GM23338 (cell line): ENCODE measurements at regions not wholly inside any gene's neighbourhood (a gene's known extent, or its start where the extent isn't known, plus 50 kb on each side); places are given as distances from the start of the nearest gene placed in this dataset.

ENCODE experiments used
- ATAC-seq: fragments of 200-7000 bp; cut with Tn5 transposase; 3 replicates; pipeline ENCODE4 v1.9.1; 2020
- DNase-seq: peaks from one replicate; pipeline ENCODE4 v3.0.0-alpha.2; 2015; ENCODE audit warnings: low spot score
- H2AFZ ChIP-seq: fragments of 200-600 bp; sonication (generic); 2 replicates; pipeline ENCODE4 v1.8.0; 2016; ENCODE audit warnings: antibody characterized with exemption, mild to moderate bottlenecking, moderate library complexity
- H3F3A ChIP-seq: fragments of 200-600 bp; sonication (generic); replicated peaks from 2 replicates; pipeline ENCODE4 v1.8.0; 2017; ENCODE audit warnings: antibody characterized with exemption, mixed run types, low read depth
- H3K27ac ChIP-seq: fragments of 200-600 bp; sonication (generic); 2 replicates; pipeline ENCODE4 v1.6.1; 2016; ENCODE audit warnings: low read depth
- H3K27me3 ChIP-seq: fragments of 200-600 bp; sonication (generic); 2 replicates; pipeline ENCODE4 v1.8.0; 2016; ENCODE audit warnings: mild to moderate bottlenecking, mixed run types, moderate library complexity; ENCODE audit not compliant: insufficient read depth
- H3K36me3 ChIP-seq: fragments of 200-600 bp; sonication (generic); 2 replicates; pipeline ENCODE4 v1.8.0; 2016; ENCODE audit warnings: mild to moderate bottlenecking; ENCODE audit not compliant: insufficient read depth
- H3K4me1 ChIP-seq: fragments of 200-600 bp; sonication (generic); 2 replicates; pipeline ENCODE4 v1.8.0; 2016; ENCODE audit warnings: mild to moderate bottlenecking, moderate library complexity; ENCODE audit not compliant: insufficient read depth
- H3K4me2 ChIP-seq: fragments of 200-600 bp; sonication (generic); 2 replicates; pipeline ENCODE4 v1.7.1; 2017; ENCODE audit warnings: mixed run types
- H3K4me3 ChIP-seq: fragments of 200-600 bp; sonication (generic); 2 replicates; pipeline ENCODE4 v1.6.1; 2016; ENCODE audit warnings: mixed run types
- H3K79me2 ChIP-seq: fragments of 200-600 bp; sonication (generic); replicated peaks from 2 replicates; pipeline ENCODE4 v1.8.0; 2017; ENCODE audit warnings: mild to moderate bottlenecking; ENCODE audit not compliant: insufficient read depth
- H3K9me2 ChIP-seq: fragments of 200-600 bp; sonication (generic); 2 replicates; pipeline ENCODE4 v1.8.0; 2017; ENCODE audit not compliant: insufficient read depth
- H4K20me1 ChIP-seq: fragments of 200-600 bp; sonication (generic); replicated peaks from 2 replicates; pipeline ENCODE4 v1.8.0; 2017; ENCODE audit warnings: mild to moderate bottlenecking; ENCODE audit not compliant: insufficient read depth
- H3K27ac Mint-ChIP-seq: 2 replicates; pipeline ENCODE4 v1.8.0; 2020; ENCODE audit warnings: inconsistent platforms, mild to moderate bottlenecking, moderate library complexity, mixed read lengths
- H3K27me3 Mint-ChIP-seq: 3 replicates; pipeline ENCODE4 v1.8.0; 2022; ENCODE audit warnings: low read depth, mild to moderate bottlenecking, moderate library complexity, mixed read lengths, inconsistent platforms; ENCODE audit not compliant: insufficient read depth, poor library complexity
- H3K36me3 Mint-ChIP-seq: 3 replicates; pipeline ENCODE4 v1.8.0; 2021; ENCODE audit warnings: low read depth, mild to moderate bottlenecking, inconsistent platforms, moderate library complexity, mixed read lengths
- H3K4me1 Mint-ChIP-seq: 3 replicates; pipeline ENCODE4 v1.8.0; 2020; ENCODE audit warnings: mild to moderate bottlenecking, inconsistent platforms, mixed read lengths
- H3K4me3 Mint-ChIP-seq: 3 replicates; pipeline ENCODE4 v1.8.0; 2021; ENCODE audit warnings: moderate library complexity, mild to moderate bottlenecking, inconsistent platforms, mixed read lengths
- H3K9me3 Mint-ChIP-seq: 3 replicates; pipeline ENCODE4 v1.8.0; 2020; ENCODE audit warnings: moderate library complexity, mild to moderate bottlenecking, inconsistent platforms, mixed read lengths
- CREB1 ChIP-seq: fragments of 250-450 bp; sonication (Bioruptor Pico); IDR thresholded peaks from 2 replicates; pipeline ENCODE4 v1.5.0; 2020; ENCODE audit warnings: low read depth, mild to moderate bottlenecking, moderate library complexity
- ETS1 ChIP-seq: IDR thresholded peaks from 2 replicates; pipeline ENCODE4 v1.6.1; 2016; ENCODE audit warnings: antibody characterized with exemption
- JUNB ChIP-seq: IDR thresholded peaks from one replicate; pipeline ENCODE4 v1.6.1; 2016; ENCODE audit warnings: antibody characterized with exemption; ENCODE audit not compliant: unreplicated experiment
- NANOG ChIP-seq: IDR thresholded peaks from 2 replicates; pipeline ENCODE4 v1.6.1; 2016; ENCODE audit warnings: antibody characterized with exemption, borderline replicate concordance
- POLR2AphosphoS5 ChIP-seq: IDR thresholded peaks from 2 replicates; pipeline ENCODE4 v1.6.1; 2016; ENCODE audit warnings: antibody characterized with exemption, low read depth
- REST ChIP-seq: IDR thresholded peaks from one replicate; pipeline ENCODE4 v1.6.1; 2018; ENCODE audit warnings: antibody characterized with exemption; ENCODE audit not compliant: unreplicated experiment
- STAT1 ChIP-seq: IDR thresholded peaks from one replicate; pipeline ENCODE4 v1.6.1; 2016; ENCODE audit warnings: antibody characterized with exemption; ENCODE audit not compliant: unreplicated experiment
- ZNF114 ChIP-seq: fragments of 250-450 bp; sonication (Bioruptor Pico); IDR thresholded peaks from 2 replicates; pipeline ENCODE4 v1.5.0; 2020; ENCODE audit warnings: mild to moderate bottlenecking, moderate library complexity
- ZNF331 ChIP-seq: fragments of 250-450 bp; sonication (Bioruptor Pico); IDR thresholded peaks from 2 replicates; pipeline ENCODE4 v1.5.0; 2020; ENCODE audit warnings: low read depth, mild to moderate bottlenecking, moderate library complexity
- ZNF462 ChIP-seq: fragments of 250-450 bp; sonication (Bioruptor Pico); IDR thresholded peaks from 2 replicates; pipeline ENCODE4 v1.5.0; 2020; ENCODE audit warnings: mild to moderate bottlenecking, moderate library complexity

GRCh38 chr18:78528411-78529258, 451.0 kb upstream of the SALL3 start (continued):
- TF ChIP-seq ZNF462 (CRISPR knock-in tag): no peak
- TF ChIP-seq ZNF331: no peak
- no peak for TF ChIP-seq POLR2AphosphoS5
- TF ChIP-seq CREB1 (CRISPR knock-in tag): no peak
- TF ChIP-seq JUNB: no peak

- Histone ChIP-seq H3K27ac (no peak overlapping the region), H3K36me3 (no peaks in the 10 kb centered on the region), H3K79me2 (no peaks in the 10 kb centered on the region), H3K4me2 (no peak overlapping the region), H3K4me3 (no peak overlapping the region), H3K9me2 (no peaks in the 10 kb centered on the region), H2AFZ (no peak overlapping the region), H3K4me1 (no peaks in the 10 kb centered on the region), H3F3A (no peaks in the 10 kb centered on the region), H4K20me1 (no peaks in the 10 kb centered on the region), H3K27me3 (no peaks in the 10 kb centered on the region)
- no peak overlapping the region for H3K27ac Mint-ChIP-seq
- TF ChIP-seq NANOG (no peak), CREB1 (CRISPR knock-in tag) (no peak), REST (no peak), ZNF114 (CRISPR knock-in tag) (no peak), ETS1 (no peak), ZNF331 (no peak), STAT1 (no peak)
- DNase-seq (no peak), ATAC-seq (no peak)
- peaks cover 2% of the 10 kb centered on the region for H3K27me3 Mint-ChIP-seq
- H3K4me1 Mint-ChIP-seq: no peaks in the 10 kb centered on the region
- peaks cover 92% of the 10 kb centered on the region for H3K9me3 Mint-ChIP-seq
- H3K4me3 Mint-ChIP-seq: no peak overlapping the region
- H3K36me3 Mint-ChIP-seq: peaks cover 39% of the 10 kb centered on the region
Observed at GRCh38 chr18:78531637-78532036, 448.0 kb upstream of the SALL3 start.
